Pancreas (tissue), 10 donors: ENCODE measurements at regions not wholly inside any gene's neighbourhood (a gene's known extent, or its start where the extent isn't known, plus 50 kb on each side); places are given as distances from the start of the nearest gene placed in this dataset.

Experiments used
- ATAC-seq, 4 donors: fragments of 200-7000 bp; cut with Tn5 transposase; one replicate each; pipeline versions ENCODE4 v1.8.0 to v1.9.1; 2020; ENCODE audit warnings: mild to moderate bottlenecking in 4 of 4, moderate library complexity in 4 of 4
- DNase-seq, 6 donors: peaks; one replicate each; pipeline ENCODE4 v3.0.0-alpha.2; 2020
- FAIRE-seq: peaks from 2 replicates; lab custom pipeline; 2012; peaks lifted over from hg19 to GRCh38; lab: Jason Lieb, UNC
- H3K27ac ChIP-seq, 4 donors: fragments of 200-600 bp; sonication (generic); 1 replicate in 3 of 4; 2 replicates in 1 of 4; pipeline versions ENCODE4 v1.5.0 to v1.8.0; 2020
- H3K27me3 ChIP-seq, 4 donors: fragments of 200-600 bp; one replicate each; pipeline ENCODE4 v1.8.0; 2021
- H3K36me3 ChIP-seq, 3 donors: fragments of 200-600 bp; sonication (generic) in 1 of 3; one replicate each; pipeline versions ENCODE4 v1.5.0 to v1.8.0; 2020 to 2021
- H3K4me1 ChIP-seq, 3 donors: fragments of 200-600 bp; one replicate each; pipeline ENCODE4 v1.8.0; 2021
- H3K4me3 ChIP-seq, 4 donors: fragments of 200-600 bp; sonication (generic) in 2 of 4; one replicate each; pipeline versions ENCODE4 v1.5.0 to v1.8.0; 2020 to 2021
- H3K9me3 ChIP-seq, 4 donors: fragments of 200-600 bp; one replicate each; pipeline ENCODE4 v1.8.0; 2021
- WGBS, 2 donors: extraction: QIAGEN DNeasy Blood & Tissue Kit; methylation state at CpG; one replicate each; pipeline ENCODE4 v1.1.7; 2013; 5-methylcytosine and 5-hydroxymethylcytosine counted together
- intact Hi-C, 3 donors: fragments of 100-400 bp; cut with DNase I; formaldehyde crosslinking; loops; one replicate each; pipeline versions ENCODE4 v1.11.1 to v1.14.2; 2022
- TF ChIP-seq, protein P1 (sequence below), 4 donors: fragments of 200-600 bp; sonication (generic) in 3 of 4; IDR thresholded peaks; one replicate each; pipeline versions ENCODE4 v1.5.0 to v1.8.0; 2021; ENCODE audit warnings: antibody characterized with exemption in 4 of 4
- donor health status: healthy with polysubstance abuse.
- donor health status: DM: no; HTN: no; CAD: no; lungs with moderate emphysema.
- donor health status: DM: no; HTN: no; CAD: no.
- donor health status: control.
- donor health status: control.
- donor health status: Bipolar disorder and iron deficiency.
- donor health status: DM: yes; HTN: yes; CAD: no.
- donor health status: DM: no; HTN: no; CAD: no.
- donor health status: DM: no; HTN: no; CAD: no.
- donor health status: DM: yes; HTN: yes; CAD: no.

GRCh38 chr4:62232814-62233213 is 1032.7 kb downstream of the ADGRL3 start:
- H3K27ac ChIP-seq, result no peak overlapping the region
- TF ChIP-seq, protein P1, sequence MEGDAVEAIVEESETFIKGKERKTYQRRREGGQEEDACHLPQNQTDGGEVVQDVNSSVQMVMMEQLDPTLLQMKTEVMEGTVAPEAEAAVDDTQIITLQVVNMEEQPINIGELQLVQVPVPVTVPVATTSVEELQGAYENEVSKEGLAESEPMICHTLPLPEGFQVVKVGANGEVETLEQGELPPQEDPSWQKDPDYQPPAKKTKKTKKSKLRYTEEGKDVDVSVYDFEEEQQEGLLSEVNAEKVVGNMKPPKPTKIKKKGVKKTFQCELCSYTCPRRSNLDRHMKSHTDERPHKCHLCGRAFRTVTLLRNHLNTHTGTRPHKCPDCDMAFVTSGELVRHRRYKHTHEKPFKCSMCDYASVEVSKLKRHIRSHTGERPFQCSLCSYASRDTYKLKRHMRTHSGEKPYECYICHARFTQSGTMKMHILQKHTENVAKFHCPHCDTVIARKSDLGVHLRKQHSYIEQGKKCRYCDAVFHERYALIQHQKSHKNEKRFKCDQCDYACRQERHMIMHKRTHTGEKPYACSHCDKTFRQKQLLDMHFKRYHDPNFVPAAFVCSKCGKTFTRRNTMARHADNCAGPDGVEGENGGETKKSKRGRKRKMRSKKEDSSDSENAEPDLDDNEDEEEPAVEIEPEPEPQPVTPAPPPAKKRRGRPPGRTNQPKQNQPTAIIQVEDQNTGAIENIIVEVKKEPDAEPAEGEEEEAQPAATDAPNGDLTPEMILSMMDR (IDR thresholded peaks at IDR 0.05), result no peak
- H3K27me3 ChIP-seq, result no peaks in the 10 kb centered on the region
- FAIRE-seq (no peak), DNase-seq (no peak), ATAC-seq (no peak)
- H3K4me1 ChIP-seq, result no peaks in the 10 kb centered on the region
- WGBS, 2 donors, result 28 to 35% methylated on average over 3 of the region's 3 CpGs
- H3K9me3 ChIP-seq, result no peaks in the 10 kb centered on the region
- no peaks in the 10 kb centered on the region for H3K36me3 ChIP-seq
- intact Hi-C loops, result no loop called here
- H3K4me3 ChIP-seq, result no peak overlapping the region

DNA sequence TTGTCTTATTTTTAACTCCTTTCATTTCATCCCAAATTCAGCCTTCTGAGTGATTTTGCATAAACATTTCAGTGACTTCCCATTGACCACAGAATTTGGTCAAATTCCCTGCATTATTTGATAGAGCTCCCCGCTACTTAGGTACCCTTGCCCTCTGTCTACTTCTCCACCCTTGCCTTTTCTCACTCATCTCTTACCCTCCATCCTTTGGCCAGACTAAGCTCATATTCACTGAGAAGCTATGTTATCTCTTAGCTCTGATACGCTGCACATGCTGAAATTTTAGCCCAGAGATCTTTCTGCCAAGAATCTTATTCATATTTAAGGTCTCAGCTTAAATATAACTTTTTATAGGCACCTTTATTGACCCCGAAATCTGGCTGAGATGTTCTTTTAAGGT is 1031.9 kb downstream of the ADGRL3 start:
- no peak overlapping the region for H3K27ac ChIP-seq
- no peak for DNase-seq
- H3K9me3 ChIP-seq, result no peaks in the 10 kb centered on the region
- H3K4me3 ChIP-seq, result no peak overlapping the region
- no peaks in the 10 kb centered on the region for H3K27me3 ChIP-seq
- TF ChIP-seq, protein P1 (IDR thresholded peaks at IDR 0.05), result no peak
- intact Hi-C loops, result no loop called here
- ATAC-seq, result no peak
- H3K4me1 ChIP-seq, result no peaks in the 10 kb centered on the region
- H3K36me3 ChIP-seq, result no peaks in the 10 kb centered on the region
- FAIRE-seq, result no peak
- WGBS, 2 donors, result 45 to 58% methylated on average over 3 of the region's 3 CpGs

DNA sequence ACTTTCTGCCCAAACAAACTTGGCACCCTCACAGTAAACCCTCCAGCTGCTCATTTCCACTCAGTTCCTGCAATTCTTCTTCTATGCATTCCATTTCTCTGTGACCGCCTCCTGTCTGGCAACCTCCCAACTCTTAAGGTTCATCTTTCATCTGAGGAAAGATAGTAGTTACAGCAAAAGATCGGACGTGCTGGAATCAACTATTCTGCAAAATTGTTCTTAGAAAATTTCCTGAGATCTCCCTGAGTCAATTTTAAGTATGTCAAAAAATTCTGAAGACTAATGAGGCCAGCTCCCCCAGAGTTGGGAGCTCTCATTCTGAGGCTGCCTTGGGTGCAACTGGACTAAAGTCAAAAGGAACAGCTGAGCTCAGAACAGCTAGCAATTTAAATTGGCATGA is 1026.0 kb downstream of the ADGRL3 start:
- H3K4me1 ChIP-seq, result no peaks in the 10 kb centered on the region
- peaks cover 0 to 4% (median 0%) of the 10 kb centered on the region in 4 donors for H3K27me3 ChIP-seq
- 50 to 56% methylated on average over 3 of the region's 3 CpGs for WGBS, 2 donors
- intact Hi-C loops, result no loop called here
- H3K9me3 ChIP-seq, result no peaks in the 10 kb centered on the region
- no peaks in the 10 kb centered on the region for H3K36me3 ChIP-seq
- H3K27ac ChIP-seq, result no peak overlapping the region
- no peak for FAIRE-seq
- no peak for DNase-seq
- no peak for ATAC-seq
- H3K4me3 ChIP-seq, result no peak overlapping the region
- TF ChIP-seq, protein P1 (IDR thresholded peaks at IDR 0.05), result no peak

- intact Hi-C loops, result no loop called here
- no peaks in the 10 kb centered on the region for H3K9me3 ChIP-seq
- H3K4me3 ChIP-seq, result no peak overlapping the region
- no peak overlapping the region for H3K27ac ChIP-seq
- ATAC-seq (no peak), DNase-seq (no peak), FAIRE-seq (no peak)
- 64 to 76% methylated on average over 4 of the region's 4 CpGs for WGBS, 2 donors
- no peaks in the 10 kb centered on the region for H3K4me1 ChIP-seq
- TF ChIP-seq, protein P1 (IDR thresholded peaks at IDR 0.05), result no peak
- no peaks in the 10 kb centered on the region for H3K36me3 ChIP-seq
- peaks cover 0 to 4% (median 0%) of the 10 kb centered on the region in 4 donors for H3K27me3 ChIP-seq
Observed at GRCh38 chr4:62222121-62222520, 1022.0 kb downstream of the ADGRL3 start.

DNA sequence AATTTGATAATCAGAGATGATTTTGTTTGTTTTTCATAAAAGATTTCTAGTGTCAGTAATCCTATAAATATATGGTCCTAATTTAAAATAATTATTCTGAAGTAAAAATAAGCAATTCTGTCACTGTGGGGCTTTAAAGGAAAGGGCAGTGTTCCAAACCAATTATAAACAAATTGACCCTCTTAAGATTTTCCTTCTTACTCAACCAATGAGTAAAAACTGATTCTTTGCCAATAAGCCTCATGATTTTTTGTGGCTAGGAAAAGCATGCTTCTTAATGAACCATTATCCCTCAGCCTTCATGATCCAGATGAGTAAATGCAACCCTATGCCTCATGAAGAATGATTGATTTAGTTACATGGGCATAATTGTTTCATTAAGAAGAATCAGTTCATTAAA is 1010.4 kb downstream of the ADGRL3 start:
- peaks cover 0 to 8% (median 0%) of the 10 kb centered on the region in 4 donors for H3K27me3 ChIP-seq
- no peak for DNase-seq
- no peak for ATAC-seq
- no peaks in the 10 kb centered on the region for H3K4me1 ChIP-seq
- no peak for FAIRE-seq
- H3K9me3 ChIP-seq, result no peaks in the 10 kb centered on the region
- no peaks in the 10 kb centered on the region for H3K36me3 ChIP-seq
- no peak overlapping the region for H3K4me3 ChIP-seq
- TF ChIP-seq, protein P1 (IDR thresholded peaks at IDR 0.05), result no peak
- no peak overlapping the region for H3K27ac ChIP-seq
- intact Hi-C loops, result no loop called here
